ENCODE measurements at regions not wholly inside any gene's neighbourhood (a gene's known extent, or its start where the extent isn't known, plus 50 kb on each side); places are given as distances from the start of the nearest gene placed in this dataset.
"Not testable (repeated sequence)": the region's sequence is repeated elsewhere in the genome, so short reads cannot be mapped to it uniquely, and the experiment has no call there.

GRCh38 chr14:101273091-101273490, 288.2 kb upstream of the DIO3 start:
- no peak overlapping the region for H3K27ac ChIP-seq (ENCODE audit: low read depth, low read length)

DNA sequence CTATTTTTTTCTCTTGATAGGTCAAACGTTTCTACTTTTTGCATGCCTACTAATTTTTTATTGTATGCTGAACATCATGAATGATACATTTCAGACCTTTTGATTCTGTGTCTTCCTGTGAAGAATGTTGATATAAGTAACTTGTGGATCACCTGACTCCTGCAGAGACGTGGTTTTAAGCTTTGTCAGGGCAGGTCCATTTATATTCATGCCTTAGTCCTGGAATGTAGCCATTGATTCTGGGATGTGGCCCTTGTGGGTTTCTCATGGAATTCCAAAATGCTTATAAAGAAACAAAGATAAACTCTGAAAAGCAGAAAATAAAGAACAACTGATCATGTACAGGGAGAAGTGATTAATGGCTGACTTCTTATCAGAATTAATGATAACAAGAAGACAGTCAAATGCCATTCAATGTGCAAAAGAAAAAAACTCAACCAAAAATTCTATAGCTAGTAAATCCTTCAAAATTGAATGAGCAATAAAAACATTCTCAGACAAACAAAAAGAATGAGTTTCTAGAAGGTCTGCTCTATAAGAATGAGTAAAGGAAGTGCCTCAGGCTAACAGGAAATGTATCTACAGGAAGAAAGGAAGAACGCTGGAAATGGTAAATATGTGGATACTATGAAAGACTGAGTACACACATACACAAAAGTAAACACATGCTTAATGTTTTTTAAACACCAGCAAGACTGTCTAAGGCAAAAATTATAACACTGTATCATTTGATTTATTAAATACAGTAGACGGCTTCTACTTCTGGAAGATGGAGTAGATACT, 284.8 kb upstream of the DIO3 start:
- H3K27ac ChIP-seq (ENCODE audit: low read depth, low read length): no peak overlapping the region
- WGBS, 3 donors: 31 to 56% (median 49%) methylated on average over 4 of the region's 4 CpGs

GRCh38 chr14:101282418-101282817, 278.9 kb upstream of the DIO3 start:
- no peak overlapping the region for H3K27ac ChIP-seq (ENCODE audit: low read depth, low read length)
- 72 to 85% (median 84%) methylated on average over 3 of the region's 3 CpGs for WGBS, 3 donors

GRCh38 chr14:101284711-101285110, 276.6 kb upstream of the DIO3 start:
- 81 to 91% (median 87%) methylated on average over 3 of the region's 3 CpGs for WGBS, 3 donors
- H3K27ac ChIP-seq (ENCODE audit: low read depth, low read length): no peak overlapping the region

GRCh38 chr14:101286271-101287018, 274.9 kb upstream of the DIO3 start:
- H3K27ac ChIP-seq (ENCODE audit: low read depth, low read length): no peak overlapping the region
- 68 to 85% (median 72%) methylated on average over 19 of the region's 19 CpGs for WGBS, 3 donors

GRCh38 chr14:101288436-101289229, 272.7 kb upstream of the DIO3 start:
- H3K27ac ChIP-seq (ENCODE audit: low read depth, low read length): no peak overlapping the region
- WGBS, 3 donors: 41 to 68% (median 62%) methylated on average over 20 of the region's 20 CpGs

DNA sequence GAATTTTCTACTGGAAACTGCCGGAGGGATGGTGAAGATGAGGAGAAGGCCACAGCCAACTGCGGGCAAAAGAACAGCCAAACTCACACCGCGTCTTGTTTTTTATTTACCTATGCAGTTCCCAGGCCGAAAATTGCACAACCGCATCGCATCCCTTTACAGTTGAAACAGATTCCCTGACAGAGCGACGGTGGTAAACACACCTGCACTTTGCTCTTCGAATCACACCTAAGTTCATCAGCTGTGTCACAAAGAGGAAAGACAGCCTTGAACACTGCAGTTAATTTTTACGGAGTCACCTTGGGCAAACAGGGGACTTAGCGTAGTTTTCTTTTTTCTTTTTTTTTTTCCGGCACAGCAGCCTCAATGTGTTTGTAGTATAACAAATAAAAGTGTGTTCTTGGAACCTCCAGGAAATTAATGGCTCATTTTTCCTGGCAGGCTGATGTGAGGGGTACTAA, 272.0 kb upstream of the DIO3 start:
- 35 to 90% (median 85%) methylated on average over 13 of the region's 13 CpGs for WGBS, 3 donors

DNA sequence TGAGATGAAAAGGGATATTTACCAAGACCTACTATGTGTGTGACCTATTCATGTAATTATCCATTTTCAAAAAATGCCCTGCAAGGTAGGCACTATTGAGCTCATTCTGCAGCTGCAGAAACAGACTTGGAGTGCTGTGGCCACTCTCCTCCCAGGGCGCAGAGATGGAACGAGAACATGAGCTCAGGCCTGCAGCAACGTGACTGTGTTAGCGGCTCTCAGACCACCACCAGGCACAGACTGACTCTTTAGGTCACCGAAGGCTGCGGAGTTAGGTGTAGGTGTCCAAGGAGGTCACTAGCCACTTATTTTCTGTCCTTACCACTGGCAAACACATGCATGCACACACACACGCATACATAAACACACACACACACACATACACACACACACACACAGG, 271.4 kb upstream of the DIO3 start:
- 79 to 88% (median 85%) methylated on average over 7 of the region's 7 CpGs for WGBS, 3 donors
- no peak overlapping the region for H3K27ac ChIP-seq (ENCODE audit: low read depth, low read length)

More for the DNA sequence above, 272.0 kb upstream of the DIO3 start:
- H3K27ac ChIP-seq (ENCODE audit: low read depth, low read length): no peak overlapping the region

DNA sequence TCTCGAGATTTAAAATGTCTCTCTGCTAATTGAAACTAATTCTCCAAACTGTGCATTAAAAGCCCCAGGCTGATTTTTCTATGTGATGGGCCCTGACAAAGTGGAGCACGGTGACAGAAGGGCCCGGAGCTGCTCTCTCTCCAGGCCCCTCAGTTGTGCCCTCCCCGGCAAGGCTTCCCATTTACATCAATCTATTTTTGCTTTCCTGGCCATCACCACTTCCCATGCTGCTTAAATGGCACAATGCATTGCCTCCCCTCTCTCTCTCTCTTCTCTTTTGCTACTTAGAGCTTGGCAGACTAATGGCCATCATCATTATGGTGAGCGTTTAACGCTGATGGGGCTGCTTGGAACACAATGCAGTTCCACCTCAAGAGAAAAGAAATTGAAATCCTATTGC, 270.7 kb upstream of the DIO3 start:
- 69 to 87% (median 87%) methylated on average over 6 of the region's 6 CpGs for WGBS, 3 donors
- H3K27ac ChIP-seq (ENCODE audit: low read depth, low read length): no peak overlapping the region

DNA sequence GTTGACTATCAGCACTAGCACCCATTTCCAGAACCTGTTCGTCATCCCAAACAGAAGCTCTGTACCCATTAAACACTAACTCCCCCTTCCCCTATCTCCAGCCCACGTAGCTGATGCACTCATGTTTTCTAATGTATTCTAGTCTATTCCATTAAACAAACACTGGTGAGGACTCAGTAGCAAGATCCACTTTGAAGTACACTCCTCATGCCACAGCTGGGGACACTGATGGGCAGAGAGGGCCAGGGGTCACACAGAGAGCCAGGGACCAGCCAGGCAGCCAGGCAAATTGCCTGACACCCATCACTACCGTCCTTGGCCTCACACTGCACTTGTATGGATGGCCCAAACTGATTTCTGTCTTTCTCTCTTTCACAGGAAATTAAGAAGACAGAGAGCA, 269.9 kb upstream of the DIO3 start:
- no peak overlapping the region for H3K27ac ChIP-seq (ENCODE audit: low read depth, low read length)
- WGBS, 3 donors: 63 to 73% (median 71%) methylated on average over 3 of the region's 3 CpGs

DNA sequence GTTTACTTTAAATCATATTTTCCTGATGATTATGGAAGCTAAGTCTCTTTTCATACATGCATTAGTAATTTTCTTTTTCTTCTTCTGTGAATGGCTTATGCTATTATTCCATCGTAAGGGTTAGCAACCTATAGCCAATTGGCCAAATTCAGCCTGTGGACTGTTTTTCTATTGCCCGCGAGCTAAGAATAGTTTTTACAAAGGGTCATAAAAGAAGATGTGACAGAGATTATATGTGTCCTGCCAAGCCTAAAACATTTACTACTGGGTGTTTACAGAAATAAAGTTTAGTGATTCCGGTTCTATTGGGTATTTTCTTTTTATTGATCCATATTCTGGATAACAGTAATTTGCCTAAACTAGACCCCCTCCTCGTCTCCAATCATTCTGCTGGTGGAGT, 268.8 kb upstream of the DIO3 start:
- H3K27ac ChIP-seq (ENCODE audit: low read depth, low read length): no peak overlapping the region
- 79 to 86% (median 83%) methylated on average over 5 of the region's 5 CpGs for WGBS, 3 donors

GRCh38 chr14:101293605-101294004, 267.7 kb upstream of the DIO3 start:
- no peak overlapping the region for H3K27ac ChIP-seq (ENCODE audit: low read depth, low read length)

DNA sequence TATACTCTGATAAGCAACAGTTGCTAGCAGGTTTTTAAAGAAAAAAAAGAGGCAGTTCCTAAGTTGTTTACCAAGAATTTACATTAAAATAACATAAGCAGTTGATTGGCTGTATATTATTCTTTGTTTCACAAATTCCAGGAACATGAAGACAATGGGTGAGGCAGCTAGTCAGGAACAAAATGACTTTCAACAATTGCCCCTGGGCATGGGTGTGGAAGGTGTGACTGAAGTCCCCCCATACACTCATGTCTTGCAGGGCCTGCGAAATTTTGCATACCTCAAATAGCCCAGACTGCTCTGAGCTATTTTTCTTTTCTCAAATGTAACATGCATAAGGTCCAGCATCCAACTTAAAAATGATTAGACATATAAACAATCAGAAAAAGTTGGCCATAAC, 267.2 kb upstream of the DIO3 start:
- no peak overlapping the region for H3K27ac ChIP-seq (ENCODE audit: low read depth, low read length)
- 76 to 82% (median 77%) methylated on average over 1 of the region's 1 CpG for WGBS, 3 donors

DNA sequence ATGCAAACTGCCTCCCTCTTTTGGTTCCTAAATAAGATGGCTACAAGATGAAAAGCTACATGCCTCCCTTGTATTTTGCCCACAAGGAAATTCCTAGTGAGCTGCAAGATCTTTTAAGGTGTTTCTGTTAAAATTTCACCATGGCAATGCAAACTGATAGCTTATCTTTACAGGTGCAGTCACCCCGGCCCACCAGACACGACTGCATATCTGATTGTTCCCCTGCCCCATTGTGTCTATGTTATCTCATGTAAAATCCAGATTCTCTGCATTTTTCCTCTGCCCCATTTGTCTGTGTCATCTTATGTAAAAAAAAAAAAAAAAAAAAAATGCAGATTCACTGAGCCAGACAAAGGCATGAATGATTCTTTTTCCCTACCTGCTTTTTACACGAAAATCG, 261.5 kb upstream of the DIO3 start:
- 36 to 71% (median 70%) methylated on average over 4 of the region's 4 CpGs for WGBS, 3 donors
- H3K27ac ChIP-seq (ENCODE audit: low read depth, low read length): not testable (repeated sequence)

- WGBS, 3 donors: 71 to 72% (median 72%) methylated on average over 2 of the region's 2 CpGs
- H3K27ac ChIP-seq (ENCODE audit: low read depth, low read length): no peak overlapping the region
Measured at GRCh38 chr14:101301011-101301410, 260.3 kb upstream of the DIO3 start.

DNA sequence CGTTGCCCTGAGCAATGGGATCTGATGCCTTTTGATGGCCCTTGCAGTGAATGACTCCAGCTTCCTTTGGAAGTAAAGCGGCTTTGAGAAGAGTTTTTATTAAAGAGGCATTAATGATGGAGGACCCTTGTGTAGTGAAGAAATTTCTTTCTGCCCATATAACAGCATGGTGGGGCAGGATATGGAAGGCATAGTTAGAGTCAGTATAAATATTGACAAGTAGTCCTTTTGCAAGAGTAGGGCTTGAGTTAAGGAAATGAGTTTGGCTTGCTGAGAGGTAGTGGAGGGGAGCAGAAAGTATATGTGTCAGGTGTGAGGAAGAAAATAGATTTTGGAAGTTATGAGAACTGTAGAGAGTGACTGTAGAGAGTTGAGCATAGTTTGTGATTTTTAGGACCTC, 254.1 kb upstream of the DIO3 start:
- not testable (repeated sequence) for H3K27ac ChIP-seq (ENCODE audit: low read depth, low read length)
- WGBS, 3 donors: 79 to 95% (median 91%) methylated on average over 2 of the region's 2 CpGs

DNA sequence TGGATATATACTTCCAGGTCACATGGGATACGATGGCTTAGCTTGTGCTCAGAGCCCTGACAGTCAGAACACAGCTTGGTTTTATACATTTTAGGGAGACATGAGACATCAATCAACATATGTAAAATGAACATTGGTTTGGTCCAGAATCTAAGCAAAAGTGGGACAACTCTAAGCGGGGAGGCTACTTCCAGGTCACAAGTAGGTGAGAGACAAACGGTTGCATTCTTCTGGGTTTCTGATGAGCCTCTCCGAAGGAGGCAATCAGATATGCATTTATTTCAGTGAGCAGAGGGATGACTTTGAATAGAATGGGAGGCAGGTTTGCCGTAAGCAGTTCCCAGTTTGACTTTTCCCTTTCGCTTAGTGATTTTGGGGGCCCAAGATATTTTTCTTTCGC, 250.1 kb upstream of the DIO3 start:
- H3K27ac ChIP-seq (ENCODE audit: low read depth, low read length): not testable (repeated sequence)
- WGBS, 3 donors: 75 to 76% (median 76%) methylated on average over 7 of the region's 7 CpGs

DNA sequence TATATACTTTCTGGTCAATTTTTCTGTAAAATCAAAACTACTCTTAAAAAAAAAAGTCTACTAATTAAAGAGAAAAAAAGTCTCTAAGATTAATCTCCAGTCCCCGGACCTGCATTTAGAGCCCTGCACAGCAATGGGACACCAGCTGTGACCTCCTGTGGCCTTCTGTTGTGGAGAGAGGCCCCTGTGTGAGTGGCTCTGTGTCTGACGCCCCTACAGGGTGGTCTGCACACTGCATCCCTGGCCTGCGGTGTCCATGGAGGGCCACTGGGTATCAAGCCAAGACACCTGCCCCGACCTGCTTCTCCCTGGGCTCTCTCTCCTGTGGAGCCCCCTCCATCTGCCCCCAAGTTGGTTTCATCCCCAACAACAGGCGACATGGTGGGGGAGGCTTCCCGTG, 248.0 kb upstream of the DIO3 start:
- WGBS, 3 donors: 62 to 77% (median 67%) methylated on average over 6 of the region's 6 CpGs
- H3K27ac ChIP-seq (ENCODE audit: low read depth, low read length): no peak overlapping the region

GRCh38 chr14:101315802-101316296, 245.4 kb upstream of the DIO3 start:
- no peak overlapping the region for H3K27ac ChIP-seq (ENCODE audit: low read depth, low read length)
- 85 to 88% (median 86%) methylated on average over 3 of the region's 3 CpGs for WGBS, 3 donors

Data from adipose tissue (tissue), 3 donors.